ENCODE measurements at regions not wholly inside any gene's neighbourhood (a gene's known extent, or its start where the extent isn't known, plus 50 kb on each side); places are given as distances from the start of the nearest gene placed in this dataset.

- no peak overlapping the region for H3K4me3 ChIP-seq (ENCODE audit: control insufficient read depth, low read depth, low read length)
Measured at GRCh38 chr4:108529984-108530905, 90.1 kb upstream of the RPL34 start.

DNA sequence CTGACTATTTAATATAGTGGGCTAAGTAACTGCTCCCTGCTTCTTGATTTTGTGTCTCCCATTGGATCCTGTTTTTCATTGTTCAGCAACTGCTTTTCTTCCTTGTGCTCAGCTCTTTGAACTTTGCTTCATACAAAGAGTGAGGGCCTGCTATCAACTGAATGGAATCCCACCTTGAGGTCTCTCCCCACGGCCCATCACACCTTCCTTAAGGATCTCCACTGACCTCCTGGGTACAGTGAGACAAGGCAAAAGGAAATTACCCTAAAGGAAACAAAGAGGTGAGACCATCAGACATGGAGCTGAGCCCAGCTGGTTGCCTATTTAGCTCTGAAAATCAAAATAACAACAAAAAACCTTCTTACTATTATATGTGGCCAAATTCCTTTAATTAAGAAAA lies 91.3 kb upstream of the RPL34 start:
- TF ChIP-seq CTCF (conservative IDR thresholded peaks at IDR 0.05; ENCODE audit: control insufficient read depth, insufficient read depth, low read depth, low read length): no peak
- H3K4me3 ChIP-seq (ENCODE audit: control insufficient read depth, low read depth, low read length): no peak overlapping the region
- DNase-seq (ENCODE audit: low read depth): no peak

More at GRCh38 chr4:108529984-108530905, 90.1 kb upstream of the RPL34 start:
- no peak for TF ChIP-seq CTCF (conservative IDR thresholded peaks at IDR 0.05; ENCODE audit: control insufficient read depth, insufficient read depth, low read depth, low read length)
- DNase-seq (ENCODE audit: low read depth): peak; percentile 10

DNA sequence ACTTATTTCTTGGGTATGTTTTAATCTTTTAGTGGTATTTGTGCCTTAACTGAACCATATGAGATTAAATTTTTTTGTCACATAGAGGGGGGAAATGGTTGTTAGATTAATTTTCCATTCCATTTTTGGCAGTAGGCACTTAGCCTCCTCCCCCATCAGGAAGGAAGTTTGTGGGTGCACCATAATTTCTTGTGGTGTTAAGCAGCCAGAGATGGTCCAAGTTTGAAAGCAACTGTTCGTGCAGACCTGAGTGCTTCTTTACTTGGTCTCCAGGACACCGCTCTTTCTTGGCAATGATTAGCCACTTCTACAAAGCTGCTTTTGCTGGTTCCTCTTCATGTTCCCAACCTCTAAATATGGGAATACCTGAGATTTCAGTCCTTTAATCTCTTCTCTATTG lies 92.7 kb upstream of the RPL34 start:
- TF ChIP-seq CTCF (conservative IDR thresholded peaks at IDR 0.05; ENCODE audit: control insufficient read depth, insufficient read depth, low read depth, low read length): no peak
- no peak overlapping the region for H3K4me3 ChIP-seq (ENCODE audit: control insufficient read depth, low read depth, low read length)
- DNase-seq (ENCODE audit: low read depth): no peak

DNA sequence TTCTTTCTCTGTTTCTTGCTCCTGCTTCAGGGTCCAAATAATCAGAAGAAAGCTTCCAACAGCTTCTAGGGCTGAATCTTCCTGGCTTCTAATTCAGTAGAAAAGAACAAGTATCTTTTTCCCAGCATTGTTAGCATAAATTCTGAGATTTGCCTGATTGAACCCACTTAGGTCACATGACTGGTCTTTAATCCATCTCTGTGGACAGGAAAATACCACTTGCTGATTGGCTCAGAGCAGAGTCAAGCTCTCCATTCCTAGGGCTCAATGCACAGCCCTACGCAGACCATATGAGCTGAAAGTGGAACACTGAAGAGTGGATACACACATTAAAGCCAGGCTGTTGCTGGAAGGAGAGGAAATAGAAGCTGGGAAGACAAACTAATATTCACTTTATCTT lies 99.6 kb upstream of the RPL34 start:
- no peak for TF ChIP-seq CTCF (conservative IDR thresholded peaks at IDR 0.05; ENCODE audit: control insufficient read depth, insufficient read depth, low read depth, low read length)
- H3K4me3 ChIP-seq (ENCODE audit: control insufficient read depth, low read depth, low read length): no peak overlapping the region
- DNase-seq (ENCODE audit: low read depth): no peak

GRCh38 chr4:108519911-108520601 lies 100.3 kb upstream of the RPL34 start:
- H3K4me3 ChIP-seq (ENCODE audit: control insufficient read depth, low read depth, low read length): no peak overlapping the region
- no peak for DNase-seq (ENCODE audit: low read depth)
- no peak for TF ChIP-seq CTCF (conservative IDR thresholded peaks at IDR 0.05; ENCODE audit: control insufficient read depth, insufficient read depth, low read depth, low read length)

- no peak for DNase-seq (ENCODE audit: low read depth)
- H3K4me3 ChIP-seq (ENCODE audit: control insufficient read depth, low read depth, low read length): no peak overlapping the region
- no peak for TF ChIP-seq CTCF (conservative IDR thresholded peaks at IDR 0.05; ENCODE audit: control insufficient read depth, insufficient read depth, low read depth, low read length)
Measured at GRCh38 chr4:108519208-108519833, 101.1 kb upstream of the RPL34 start.

All from fibroblast of mammary gland (primary cell).